Activated gamma-delta T cell treated with Interleukin-2 at 50 U/mL for 16 hours (primary cell): ENCODE measurements at regions not wholly inside any gene's neighbourhood (a gene's known extent, or its start where the extent isn't known, plus 50 kb on each side); places are given as distances from the start of the nearest gene placed in this dataset.
A peak's percentile ranks its signal among the peaks of the same experiment; 100 is the strongest.

ENCODE experiments used
- DNase-seq: peaks from one replicate; pipeline ENCODE4 v3.0.0-alpha.2; 2020

DNA sequence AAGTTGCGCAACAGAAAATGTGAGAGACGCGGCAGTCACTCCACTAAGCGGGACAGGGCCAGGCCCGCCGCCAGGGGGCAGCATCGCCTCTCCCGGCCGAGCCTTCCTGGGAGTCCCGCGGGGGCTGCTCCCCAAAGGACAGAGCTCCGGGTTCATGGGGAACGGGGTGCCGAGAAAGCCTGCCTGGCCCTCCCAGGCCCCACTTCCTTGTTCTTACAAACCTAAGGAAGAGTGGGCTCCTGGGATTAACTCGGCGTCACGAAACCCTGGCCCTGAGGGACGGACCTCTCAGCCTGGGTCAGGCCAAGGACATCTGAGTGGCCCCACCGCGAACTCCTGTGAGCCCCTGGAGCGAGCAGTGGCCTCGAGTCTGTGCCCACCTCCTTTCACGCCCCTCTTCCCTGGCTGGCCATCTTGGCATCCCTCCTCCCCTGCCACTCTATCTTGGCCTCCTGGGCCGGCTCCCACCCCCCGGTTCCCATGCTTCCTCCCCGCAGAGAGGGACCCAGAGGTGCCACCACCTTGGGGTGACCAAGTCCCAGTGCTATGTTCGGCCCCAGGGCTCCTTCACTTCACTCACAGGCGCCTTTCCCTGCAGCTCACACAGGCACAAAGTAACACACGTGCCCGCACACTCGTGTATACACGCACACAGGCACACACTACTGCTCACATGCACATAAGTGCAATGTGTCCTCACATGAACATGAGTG is 99.9 kb upstream of the FGF3 start:
- DNase-seq, result peak; percentile 64

DNA sequence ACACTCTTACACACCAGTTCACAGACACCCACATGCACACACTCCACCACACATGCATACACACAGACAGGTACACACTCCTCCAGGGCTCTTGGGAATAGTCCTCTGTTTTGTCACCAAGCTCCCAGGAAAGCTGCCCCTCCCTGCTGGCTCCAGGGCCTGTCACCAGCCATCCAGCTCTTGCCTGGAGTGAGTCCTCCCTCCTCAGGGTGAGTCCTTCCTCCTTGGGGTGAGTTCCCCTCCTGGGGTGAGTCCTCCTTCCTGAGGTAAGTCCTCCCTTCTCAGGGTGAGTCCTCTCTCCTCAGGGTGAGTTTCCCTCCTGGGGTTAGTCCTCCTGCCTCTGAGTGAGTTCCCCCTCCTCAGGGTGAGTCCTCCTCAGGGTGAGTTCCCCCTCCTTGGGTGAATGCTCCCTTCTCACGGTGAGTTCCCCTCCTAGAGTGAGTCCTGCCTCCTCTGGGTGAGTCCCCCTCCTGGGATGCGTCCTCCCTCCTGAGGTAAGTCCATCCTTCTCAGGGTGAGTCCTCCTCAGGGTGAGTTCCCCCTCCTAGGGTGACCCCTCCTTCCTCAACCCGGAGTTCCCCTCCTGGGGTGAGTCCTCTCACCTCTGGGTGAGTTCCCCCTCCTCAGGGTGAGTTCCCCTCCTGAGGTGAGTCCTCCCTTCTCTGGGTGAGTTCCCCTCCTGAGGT is 100.6 kb upstream of the FGF3 start:
- DNase-seq, result no peak

DNA sequence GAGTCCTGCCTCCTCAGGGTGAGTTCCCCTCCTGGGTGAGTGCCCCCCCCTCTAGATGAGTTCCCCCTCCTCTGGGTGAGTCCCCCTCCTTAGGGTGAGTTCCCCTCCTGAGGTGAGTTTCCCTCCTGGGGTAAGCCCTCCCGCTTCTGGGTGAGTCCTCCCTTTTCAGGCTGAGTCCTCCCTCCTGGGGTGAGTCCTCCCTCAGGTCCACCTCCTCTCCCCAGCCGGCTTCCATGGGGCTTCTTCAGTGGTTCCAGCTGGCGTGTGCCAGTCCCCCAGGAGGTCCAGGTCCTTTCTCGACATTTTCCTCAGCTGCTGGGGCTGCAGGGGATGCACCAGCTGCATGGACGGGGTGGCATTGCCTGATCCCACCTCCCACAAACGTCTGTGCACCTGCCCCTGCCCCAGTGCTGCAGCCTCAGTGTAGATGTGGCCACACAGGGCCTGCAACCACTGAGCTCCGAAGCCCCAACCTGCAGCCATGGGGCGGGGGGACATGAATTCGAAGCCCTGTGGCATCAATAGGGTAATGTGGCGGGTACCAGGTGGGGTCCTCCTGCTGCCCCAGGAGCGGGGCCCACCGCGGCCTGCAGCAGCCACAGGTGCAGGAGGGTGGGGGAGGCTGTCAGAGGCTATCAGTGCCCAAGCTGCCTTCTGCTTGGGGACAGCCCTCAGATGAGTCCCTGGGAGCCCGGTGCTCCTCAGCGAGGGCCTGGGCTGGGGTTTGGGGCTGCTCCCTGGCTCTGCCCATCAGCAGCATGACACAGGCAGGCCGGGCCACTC is 101.3 kb upstream of the FGF3 start:
- no peak for DNase-seq

DNA sequence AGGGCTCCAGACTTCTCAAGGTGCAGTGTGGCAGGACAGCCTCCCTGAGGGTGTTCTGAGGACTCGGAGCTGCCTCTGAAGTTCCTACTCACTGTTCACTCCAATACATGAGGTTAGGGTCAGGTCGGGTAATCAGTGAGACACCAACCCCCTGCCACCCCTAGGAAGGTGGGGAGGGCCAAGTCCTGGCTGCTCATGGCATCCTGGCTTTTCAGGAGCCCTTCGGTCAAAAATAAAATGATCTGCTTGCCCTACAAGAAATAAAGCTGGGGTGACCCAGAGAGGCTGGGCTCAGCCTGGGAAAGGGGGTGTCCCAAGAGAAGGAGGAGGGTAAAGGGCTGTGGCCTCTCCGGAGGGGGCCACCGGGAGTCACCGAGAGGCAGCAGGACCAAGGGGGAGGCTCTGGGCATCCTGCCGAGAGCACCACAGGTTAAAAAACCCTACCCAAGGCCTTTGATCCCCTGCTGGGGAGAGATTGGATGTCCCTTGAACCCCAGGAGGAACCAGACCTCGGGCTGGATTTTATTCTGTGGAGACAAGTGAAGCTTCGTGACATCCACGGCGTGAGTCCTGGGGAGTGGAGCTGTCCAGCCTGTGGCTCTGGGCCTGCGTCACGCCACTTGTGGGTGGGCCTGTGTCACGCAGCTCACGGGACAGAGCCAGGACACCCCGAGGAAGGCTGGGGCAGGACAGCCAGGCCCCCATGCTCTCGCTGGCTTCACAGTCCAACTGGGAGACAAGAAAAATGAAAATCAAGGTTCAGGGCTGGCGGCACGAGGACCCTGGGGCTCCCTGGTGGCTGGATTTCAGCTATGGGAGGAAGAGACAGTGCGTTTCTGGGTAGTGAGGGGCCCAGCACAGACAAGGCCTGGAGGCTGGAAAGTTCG is 102.2 kb upstream of the FGF3 start:
- no peak for DNase-seq

DNA sequence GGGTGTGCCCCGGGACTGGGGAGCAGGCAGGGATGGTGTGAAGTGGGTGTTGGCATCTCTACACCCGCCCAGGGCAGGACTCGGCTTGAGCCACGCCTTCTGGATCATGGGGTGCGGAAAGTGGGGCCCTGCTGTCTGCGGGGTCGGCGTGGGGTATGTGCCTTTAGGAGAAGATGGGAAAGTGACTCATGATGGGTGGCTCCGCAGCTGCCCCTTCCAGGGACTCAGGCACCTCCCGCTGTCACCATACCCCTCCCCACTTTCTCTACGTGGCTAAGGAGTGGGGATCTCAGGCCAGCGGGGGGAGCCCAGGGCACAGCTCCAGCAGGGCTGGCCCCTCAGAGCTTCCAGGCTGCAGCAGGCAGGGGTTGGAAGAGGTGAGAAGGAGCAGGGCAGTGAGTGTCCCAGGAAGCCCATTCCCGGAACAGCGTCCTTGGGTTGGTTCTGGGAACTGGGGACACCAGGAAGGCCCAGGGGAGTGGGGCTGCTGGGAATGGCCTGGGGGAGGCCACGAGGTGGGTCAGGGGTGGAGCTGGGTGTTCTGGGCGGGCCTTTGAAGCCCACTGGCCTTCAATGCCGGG is 102.9 kb upstream of the FGF3 start:
- no peak for DNase-seq

DNA sequence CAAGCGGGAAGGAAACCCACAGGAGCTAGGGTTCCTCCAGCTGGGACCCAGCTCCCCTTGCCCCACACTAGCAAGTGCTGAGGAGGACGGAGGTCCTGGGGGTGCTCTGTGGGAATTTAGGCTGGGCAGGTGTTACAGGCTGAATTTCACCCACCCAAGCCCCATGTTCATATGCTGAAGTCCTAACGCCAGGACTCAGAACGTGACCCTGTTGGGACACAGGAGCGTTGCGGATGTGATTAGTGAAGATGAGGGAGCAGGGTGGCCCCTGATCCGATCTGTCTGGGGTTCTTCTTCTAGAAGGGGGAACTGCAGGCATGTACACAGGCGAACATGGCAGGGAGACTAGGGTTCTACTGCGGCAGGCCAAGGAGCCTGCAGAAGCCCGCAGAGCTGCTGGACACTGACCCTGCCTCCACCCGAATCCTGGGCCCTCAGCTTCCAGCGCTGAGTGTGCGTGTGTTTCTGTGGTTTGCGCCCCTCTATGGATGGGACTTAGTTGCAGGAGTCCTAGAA is 103.4 kb upstream of the FGF3 start:
- no peak for DNase-seq

DNA sequence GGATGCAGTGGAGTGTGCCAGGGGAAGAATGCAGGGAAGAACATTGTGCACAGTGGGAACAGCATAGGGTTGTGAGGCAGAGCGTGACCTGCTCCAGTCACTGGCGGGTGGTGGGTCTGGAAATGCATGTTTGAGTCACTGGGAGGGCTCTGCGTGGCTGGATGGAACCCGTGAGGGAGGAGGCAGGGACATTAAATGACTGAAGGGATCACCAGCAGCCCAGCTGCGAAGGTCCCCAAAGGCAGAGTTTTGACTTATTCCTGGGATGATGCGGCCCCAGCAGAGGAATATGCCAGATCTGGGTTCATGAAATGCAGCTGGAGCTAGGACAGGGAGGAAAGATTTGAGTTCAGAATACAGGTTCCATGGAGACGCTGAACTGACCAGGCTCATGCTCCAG is 104.0 kb upstream of the FGF3 start:
- no peak for DNase-seq

DNA sequence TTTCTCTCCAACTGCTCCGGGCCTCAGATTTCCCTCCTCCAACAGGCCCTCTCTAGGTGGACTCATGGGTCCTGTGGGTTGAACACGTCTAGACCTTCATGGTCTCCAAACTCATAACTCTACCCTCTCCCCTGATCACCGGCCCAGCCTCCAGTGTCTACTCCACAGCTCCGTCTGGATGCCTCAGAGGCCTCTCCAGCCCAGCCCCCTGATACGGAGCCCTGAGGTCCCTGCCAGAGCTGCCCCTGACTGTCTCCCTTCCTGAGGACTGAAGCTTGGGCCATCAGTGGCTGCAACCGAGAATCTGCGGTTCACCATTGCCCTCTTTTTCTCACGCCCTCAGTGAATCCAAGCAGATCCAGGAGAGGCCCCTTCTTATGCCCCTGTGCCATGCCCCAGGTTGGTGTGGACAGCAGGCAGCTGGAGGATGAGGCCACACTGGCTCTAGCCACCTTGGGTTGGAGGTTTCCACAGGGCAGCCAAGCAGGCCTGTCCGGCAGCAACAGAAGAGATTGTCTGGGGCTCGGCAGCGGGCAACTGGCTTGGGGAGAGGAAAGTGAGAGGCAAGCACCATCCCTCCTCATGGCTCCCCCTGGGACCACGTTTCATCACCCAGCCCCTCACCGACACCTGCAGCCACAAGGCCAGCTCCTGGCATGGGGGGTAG is 104.6 kb upstream of the FGF3 start:
- DNase-seq, result no peak

DNA sequence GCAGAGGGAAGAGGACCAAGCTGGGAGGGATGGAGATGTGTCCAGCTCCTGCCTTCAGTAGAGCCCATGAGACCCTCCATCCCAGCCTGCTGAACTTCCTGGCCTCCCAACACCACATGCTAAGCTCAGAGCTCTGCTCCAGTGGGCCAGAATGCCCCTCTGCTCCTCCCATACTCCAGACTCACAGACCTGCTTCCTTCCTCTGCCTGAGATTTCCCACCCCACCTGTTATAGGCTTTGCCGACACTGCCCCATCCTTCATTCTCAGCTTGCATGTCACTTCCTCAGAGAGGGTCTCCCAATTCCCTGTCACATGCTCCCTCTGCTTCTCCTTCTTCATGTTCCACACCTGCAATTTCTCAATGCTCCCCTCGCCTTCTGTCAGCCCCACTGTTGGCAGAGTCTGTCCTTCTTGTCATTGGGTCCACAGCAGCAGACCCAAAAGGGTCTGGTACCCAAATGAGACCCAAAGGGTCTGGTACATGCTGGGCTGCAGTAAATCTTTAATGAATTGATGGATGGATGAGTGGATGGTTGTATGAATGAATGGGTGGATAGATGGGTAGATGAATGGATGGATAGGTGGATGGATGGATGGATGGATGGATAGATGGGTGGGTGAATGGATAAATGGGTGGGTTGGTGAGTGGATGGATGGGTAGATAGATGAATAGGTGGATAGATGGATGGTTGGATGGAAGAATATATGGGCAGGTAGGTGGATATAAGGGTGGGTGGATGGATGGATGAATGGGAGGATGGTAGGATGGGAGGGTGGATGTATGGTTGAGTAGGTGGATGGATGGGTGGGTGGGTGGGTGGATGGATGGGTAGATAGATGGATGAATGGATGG is 105.3 kb upstream of the FGF3 start:
- no peak for DNase-seq

DNA sequence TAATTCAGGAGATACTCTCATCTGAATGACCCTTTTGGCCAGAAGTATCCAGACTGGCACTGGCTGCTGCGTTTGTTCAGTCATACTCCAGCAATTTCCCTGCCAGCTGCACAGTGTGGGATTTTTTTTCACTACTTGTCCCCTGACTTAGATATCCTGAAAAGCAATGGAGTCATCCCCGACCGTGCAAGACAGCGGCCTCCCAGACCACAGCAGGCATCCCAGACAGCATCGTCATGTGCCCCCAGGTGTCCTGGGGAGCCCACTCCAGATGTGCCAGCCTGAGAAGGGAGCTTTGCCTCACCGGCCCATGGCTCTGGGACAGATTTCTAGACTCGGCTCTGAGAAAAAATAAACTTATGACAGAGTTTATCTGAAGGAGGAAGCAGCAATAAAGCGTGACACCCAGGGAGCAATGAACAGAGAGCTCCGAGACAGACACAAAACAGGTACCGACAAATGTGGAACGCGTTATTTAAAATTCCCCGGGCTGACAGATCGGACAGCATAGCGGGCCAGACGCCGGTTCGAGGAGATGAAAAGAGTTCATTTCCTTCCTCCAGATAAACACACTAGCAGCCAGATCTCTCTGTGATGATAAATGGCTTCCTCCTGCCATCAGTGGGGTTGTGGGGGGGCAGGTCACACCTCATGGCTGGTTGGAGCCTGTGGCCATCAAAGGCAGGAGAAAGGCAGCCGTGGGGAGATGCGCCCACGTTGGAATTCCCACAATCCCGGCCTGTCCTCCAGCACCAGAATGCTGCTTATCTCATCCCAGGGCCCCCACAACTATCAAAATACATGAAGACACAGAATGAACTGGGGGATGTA is 106.4 kb upstream of the FGF3 start:
- DNase-seq, result no peak

DNA sequence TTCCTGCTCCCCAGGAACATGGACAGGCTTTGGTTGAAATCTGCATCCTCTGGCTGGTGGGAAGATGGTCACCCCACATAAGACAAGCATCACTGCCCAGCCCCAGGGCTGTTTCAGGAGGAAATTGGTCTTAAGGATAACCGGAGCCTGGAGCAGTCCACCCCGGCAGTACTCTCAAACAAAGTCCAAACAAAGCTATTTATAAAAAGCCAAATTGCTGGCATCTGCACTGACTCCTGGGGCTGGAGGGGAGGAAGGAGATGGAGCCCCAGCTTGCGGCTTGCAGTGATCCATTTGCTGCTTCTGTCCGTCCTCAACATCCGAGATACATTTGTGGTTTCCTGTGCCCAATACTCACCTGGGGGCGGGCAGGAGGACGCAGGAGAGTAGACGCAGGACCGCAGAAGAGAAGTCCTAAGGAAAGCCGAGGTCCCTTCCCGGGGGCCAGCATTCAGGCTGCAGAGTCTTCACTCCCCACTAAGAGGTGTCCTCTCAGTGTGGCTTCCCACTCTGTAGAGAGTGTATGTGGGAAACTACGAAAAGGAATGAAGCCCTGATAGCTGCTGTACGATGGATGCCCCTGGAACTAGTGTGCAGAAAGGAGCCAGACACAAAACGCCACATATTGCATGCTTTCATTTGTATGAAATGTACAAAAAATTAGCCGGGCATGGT is 107.3 kb upstream of the FGF3 start:
- DNase-seq, result no peak

DNA sequence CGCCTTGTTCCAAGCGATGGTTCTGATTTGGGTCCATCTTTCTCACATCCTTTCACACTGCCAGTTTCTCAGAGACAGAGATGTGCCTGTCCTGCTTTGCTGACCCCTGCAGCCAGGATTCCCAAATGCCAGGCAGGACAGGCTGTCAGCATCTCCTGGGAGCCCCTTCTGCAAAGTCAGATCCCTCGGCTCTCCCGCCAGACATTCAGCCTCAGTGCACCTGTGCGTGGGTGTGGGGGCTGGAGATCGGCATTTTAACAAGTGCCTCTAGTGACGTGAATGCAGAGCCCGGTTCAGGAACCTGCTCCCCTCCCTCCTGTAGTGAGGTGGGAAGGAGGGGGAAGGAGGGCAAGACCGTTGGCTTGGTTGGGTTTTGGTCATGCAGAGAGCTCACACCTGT is 108.9 kb upstream of the FGF3 start:
- no peak for DNase-seq

DNA sequence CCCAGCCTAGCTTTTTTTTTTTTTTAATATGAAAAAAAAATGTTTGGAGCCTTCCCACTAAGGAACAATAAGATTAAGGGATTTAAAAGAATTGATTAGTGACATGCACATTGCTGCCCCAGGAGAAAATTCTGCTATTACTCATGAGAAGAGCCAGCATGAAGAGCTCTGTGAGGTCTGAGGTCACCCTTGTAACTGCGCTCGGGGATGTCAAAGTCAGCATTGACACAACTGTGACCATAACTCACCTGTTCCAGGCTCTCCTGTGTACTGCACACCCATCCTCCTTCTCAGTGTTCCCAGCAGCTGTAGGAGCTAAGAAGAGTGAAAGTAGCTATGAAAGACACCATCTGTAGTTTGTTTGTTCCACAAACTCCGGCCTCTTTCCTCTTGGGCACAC is 109.8 kb upstream of the FGF3 start:
- DNase-seq, result no peak

DNA sequence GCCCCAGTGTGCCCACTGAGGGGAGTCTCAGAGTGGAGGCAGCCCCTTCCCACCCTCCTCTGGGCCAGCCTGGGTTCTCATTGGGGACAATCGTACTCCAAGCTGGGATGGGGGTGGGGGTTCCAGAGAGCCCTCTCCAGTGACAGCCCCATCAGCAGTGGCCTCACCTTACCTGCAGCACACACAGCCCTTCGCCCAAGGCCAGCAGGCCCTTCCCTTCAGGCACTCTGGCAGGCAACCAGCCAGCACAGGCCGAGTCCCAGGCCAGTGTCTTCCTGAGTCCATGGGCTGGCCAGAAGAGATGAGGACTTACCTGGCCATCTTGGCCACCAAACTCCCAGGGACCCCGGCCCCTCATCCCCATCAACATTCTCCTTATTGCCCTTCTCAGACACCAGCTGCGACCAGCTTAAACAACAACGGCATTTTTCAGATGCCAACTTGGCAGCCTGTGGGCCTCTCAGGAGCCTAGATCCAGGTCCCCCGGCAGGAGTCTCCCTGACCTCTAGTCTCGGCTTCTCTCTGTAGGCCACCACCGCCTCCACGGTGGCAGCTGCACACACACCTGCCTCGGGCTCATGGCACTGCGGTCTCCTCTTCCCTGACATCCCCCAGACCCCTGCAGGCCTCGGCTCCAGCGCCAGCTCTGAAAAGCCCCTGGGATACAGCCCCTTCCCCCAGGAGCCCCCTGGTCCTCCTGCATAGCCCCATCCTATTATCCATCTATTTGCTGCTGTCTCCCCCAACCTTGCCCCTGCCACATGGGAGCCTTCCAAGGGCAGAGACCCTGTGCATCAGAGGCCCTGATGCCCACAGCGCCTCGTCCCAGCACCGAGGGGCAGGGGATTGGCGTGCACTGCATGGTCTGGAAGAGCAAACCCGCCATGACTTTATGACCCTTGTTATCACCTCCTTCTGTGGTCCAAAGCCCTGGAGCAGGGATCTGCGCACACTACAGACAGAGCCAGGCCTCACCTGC is 111.2 kb upstream of the FGF3 start:
- no peak for DNase-seq

DNA sequence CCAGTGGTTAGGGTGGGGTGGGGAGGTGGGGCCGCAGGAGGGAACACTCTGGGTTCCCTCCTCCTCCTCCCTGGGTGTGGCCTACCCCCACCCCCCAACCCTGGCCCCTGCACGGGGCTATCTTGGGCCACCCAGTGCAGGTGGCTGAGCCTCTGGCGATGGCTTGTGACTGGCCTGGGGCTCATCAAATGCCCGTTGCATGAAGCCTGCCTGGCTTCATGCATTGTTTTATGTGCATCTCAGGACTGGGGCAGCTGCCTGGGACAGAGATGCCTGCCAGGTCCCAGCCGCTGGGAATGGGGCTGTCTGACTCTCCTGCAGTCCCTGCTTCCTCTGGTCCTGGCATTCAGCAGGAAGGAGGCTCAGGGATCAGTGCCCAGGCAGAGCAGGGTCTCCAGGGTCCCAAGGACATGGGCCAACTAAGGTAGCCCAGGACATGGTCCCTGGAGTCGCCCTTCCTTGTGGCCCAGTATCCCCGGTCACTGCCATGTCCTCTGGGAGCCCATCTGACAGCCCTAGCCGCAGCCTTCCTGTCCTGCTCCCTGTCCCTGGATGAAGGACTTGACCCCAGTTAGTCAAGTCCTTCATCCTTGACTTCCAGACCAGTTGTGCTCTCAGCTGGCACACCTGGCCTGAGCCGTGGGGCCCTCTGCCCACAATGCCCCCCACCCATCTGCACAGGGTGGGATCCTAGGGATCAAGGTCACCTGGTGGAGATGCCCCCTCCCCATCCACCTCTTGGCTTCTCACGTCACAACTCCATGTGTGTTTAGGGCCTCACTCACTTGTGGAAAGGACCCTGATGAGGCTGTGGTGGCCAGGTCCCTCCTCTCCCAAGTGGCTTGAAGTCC is 112.1 kb upstream of the FGF3 start:
- DNase-seq, result no peak

DNA sequence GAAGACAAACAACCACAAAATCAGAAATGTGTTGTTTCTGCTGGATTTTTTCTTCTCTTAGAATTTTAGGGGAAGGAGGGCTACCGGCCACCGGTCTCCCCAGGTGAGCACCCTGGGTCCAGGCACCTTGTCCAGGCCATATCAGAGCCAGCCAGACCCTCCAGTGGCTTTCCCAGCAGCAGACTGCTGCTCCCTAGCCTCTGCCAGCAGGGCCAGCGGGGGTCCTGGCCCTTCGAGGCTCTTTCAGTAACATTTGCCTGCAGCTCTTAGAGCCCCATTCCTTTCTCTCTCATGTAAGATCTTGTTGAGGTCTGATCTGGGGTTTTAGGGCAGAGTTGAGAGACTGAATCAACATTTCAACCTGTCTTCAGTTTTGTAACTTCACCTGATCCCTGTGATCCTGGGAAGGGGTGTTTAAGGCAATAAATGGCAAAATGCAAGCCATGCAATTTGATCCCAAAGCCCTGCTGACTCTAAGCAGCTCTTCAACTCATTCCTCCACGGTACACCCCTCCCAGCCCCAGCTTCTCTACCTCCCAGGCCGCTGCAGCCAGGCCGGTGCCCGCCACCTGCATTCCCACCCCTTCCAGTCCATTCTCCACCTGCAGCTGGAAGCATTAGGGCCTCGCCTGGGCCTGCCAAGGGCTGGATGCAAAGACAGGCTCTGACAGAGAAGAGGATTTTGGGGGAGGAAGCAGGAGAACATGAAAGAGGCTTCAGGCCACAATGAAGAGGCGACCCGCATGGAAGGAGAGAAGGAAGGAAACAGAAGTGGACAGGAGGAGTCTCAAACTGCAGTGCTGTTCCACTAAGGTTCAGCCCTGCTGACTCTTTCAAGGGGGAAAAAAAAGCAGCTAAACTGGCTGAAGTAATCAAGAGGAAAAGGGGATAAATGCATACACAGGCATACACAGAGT is 113.0 kb upstream of the FGF3 start:
- DNase-seq, result no peak
